ENCODE measurements at regions not wholly inside any gene's neighbourhood (a gene's known extent, or its start where the extent isn't known, plus 50 kb on each side); places are given as distances from the start of the nearest gene placed in this dataset.

DNA sequence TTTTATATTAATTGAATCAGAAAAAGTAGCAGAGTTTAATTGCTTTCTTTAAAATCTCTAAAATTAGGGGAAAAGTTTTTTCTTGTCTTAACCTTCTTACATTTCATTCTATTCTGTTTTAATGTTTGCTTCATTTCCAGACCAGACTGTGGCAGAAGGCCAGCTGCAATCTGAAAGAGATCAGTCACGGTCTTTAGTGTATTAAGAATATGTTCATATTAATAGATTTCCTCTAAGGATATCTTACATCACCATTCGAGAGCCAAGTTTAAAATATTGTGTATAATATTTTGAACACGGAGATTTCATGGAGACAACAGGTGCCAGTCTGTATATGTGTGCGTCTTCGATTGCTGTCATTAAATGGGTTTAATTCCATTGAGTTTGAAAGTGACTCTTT lies 230.9 kb upstream of the ZSWIM2 start:
- 59 to 67% (median 64%) methylated on average over 5 of the region's 5 CpGs for WGBS, 4 donors
- peaks cover 0 to 9% (median 0%) of the 10 kb centered on the region in 12 donors for H3K9me3 ChIP-seq
- no peaks in the 10 kb centered on the region for H3K27me3 ChIP-seq
- H3K4me3 ChIP-seq: no peak overlapping the region
- intact Hi-C loops (cut with DNase I): no loop called here
- no peak overlapping the region for H3K27ac ChIP-seq
- no peaks in the 10 kb centered on the region for H3K36me3 ChIP-seq
- DNase-seq (no peak), ATAC-seq (no peak)
- no peak for TF ChIP-seq POLR2A (IDR thresholded peaks at IDR 0.05)
- TF ChIP-seq, protein P1, sequence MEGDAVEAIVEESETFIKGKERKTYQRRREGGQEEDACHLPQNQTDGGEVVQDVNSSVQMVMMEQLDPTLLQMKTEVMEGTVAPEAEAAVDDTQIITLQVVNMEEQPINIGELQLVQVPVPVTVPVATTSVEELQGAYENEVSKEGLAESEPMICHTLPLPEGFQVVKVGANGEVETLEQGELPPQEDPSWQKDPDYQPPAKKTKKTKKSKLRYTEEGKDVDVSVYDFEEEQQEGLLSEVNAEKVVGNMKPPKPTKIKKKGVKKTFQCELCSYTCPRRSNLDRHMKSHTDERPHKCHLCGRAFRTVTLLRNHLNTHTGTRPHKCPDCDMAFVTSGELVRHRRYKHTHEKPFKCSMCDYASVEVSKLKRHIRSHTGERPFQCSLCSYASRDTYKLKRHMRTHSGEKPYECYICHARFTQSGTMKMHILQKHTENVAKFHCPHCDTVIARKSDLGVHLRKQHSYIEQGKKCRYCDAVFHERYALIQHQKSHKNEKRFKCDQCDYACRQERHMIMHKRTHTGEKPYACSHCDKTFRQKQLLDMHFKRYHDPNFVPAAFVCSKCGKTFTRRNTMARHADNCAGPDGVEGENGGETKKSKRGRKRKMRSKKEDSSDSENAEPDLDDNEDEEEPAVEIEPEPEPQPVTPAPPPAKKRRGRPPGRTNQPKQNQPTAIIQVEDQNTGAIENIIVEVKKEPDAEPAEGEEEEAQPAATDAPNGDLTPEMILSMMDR (IDR thresholded peaks at IDR 0.05): no peak
- H3K4me1 ChIP-seq: peaks cover 0 to 5% (median 0%) of the 10 kb centered on the region in 12 donors

DNA sequence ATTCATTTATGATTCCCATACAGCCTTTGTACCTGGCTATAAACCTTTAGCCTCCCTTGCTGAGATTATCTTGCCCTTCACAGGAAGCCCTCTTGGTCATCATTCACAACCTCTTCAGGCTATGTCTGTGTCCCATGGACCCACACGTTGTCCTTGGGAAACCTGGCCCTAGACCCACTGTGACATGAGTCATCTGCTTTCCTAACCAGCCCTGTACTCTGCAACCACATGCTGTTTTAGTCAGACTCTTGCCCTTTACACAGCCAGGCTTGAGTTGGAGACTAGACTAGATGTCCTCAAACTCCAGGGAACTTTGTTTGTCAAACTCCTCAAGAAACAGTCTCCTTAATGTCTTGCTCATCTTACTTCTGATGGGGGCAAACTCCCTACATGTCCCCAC lies 229.3 kb upstream of the ZSWIM2 start:
- no peak for TF ChIP-seq POLR2A (IDR thresholded peaks at IDR 0.05)
- TF ChIP-seq, protein P1 (IDR thresholded peaks at IDR 0.05): no peak
- ATAC-seq (peak in 1 of 4 donors; percentile 49), DNase-seq (no peak)
- H3K36me3 ChIP-seq: no peaks in the 10 kb centered on the region
- no peak overlapping the region for H3K27ac ChIP-seq
- 56 to 70% (median 61%) methylated on average over 1 of the region's 1 CpG for WGBS, 4 donors
- no peaks in the 10 kb centered on the region for H3K27me3 ChIP-seq
- intact Hi-C loops (cut with DNase I): no loop called here
- H3K4me3 ChIP-seq: no peak overlapping the region
- peaks cover 0 to 9% (median 0%) of the 10 kb centered on the region in 12 donors for H3K9me3 ChIP-seq
- peaks cover 0 to 6% (median 0%) of the 10 kb centered on the region in 12 donors for H3K4me1 ChIP-seq

DNA sequence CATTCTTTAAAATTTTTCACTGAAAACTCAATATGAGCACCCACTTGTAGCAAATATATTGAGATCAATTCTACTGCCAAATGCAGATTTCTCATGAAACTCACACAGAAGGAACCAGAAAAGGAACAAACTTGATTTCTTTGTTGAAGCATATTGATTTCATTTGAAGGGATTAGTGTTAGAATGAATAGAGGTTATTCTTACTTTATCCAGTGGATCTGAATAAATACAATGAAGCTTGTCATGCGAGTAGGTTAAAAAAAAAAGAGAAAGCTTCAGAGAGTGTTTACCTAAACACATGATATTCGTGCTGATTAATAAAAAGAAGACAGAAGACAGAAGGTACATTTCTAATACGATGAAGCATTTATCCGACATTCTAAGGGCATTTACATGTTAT lies 226.7 kb upstream of the ZSWIM2 start:
- TF ChIP-seq, protein P1 (IDR thresholded peaks at IDR 0.05): no peak
- TF ChIP-seq POLR2A (IDR thresholded peaks at IDR 0.05): no peak
- ATAC-seq (no peak), DNase-seq (no peak)
- Histone ChIP-seq H3K4me1 (peaks cover 0 to 6% (median 0%) of the 10 kb centered on the region in 12 donors), H3K27ac (peak overlapping the region in 7 of 12 donors; percentile 10 to 62 (median 45)), H3K36me3 (no peaks in the 10 kb centered on the region), H3K9me3 (peaks cover 0 to 9% (median 0%) of the 10 kb centered on the region in 12 donors), H3K27me3 (no peaks in the 10 kb centered on the region), H3K4me3 (no peak overlapping the region)
- 89 to 93% (median 91%) methylated on average over 4 of the region's 4 CpGs for WGBS, 4 donors
- intact Hi-C loops (cut with DNase I): no loop called here

DNA sequence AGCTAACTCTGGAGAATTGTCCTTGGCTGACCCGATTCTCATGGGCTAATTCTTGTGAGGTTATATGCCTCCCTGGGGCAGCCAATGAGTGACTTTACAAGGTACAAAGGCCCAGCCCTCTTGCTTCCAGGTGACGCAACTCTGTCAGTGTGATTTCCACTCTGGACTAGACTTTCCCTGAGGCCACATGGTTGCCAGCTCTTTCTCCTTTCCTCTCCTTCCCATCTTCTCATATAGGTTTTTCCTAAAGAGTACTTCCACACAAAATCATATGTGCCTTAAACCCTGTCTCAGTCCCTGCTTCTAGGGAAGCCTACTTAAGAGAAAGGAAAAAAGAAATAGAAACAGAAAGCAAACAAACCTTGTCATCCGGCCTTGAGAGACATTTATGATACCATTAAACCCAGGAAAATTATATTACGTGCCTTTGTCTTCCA lies 226.2 kb upstream of the ZSWIM2 start:
- intact Hi-C loops (cut with DNase I): no loop called here
- 53 to 71% (median 63%) methylated on average over 4 of the region's 4 CpGs for WGBS, 4 donors
- TF ChIP-seq POLR2A (IDR thresholded peaks at IDR 0.05): no peak
- TF ChIP-seq, protein P1 (IDR thresholded peaks at IDR 0.05): no peak
- H3K4me3 ChIP-seq: no peak overlapping the region
- peak overlapping the region in 7 of 12 donors; percentile 10 to 62 (median 45) for H3K27ac ChIP-seq
- peak in 3 of 5 donors; percentile 18 to 46 (median 33) for DNase-seq
- peaks cover 0 to 9% (median 0%) of the 10 kb centered on the region in 12 donors for H3K9me3 ChIP-seq
- peaks cover 0 to 6% (median 0%) of the 10 kb centered on the region in 12 donors for H3K4me1 ChIP-seq
- ATAC-seq: peak in 3 of 4 donors; percentile 42 to 72 (median 70)
- H3K27me3 ChIP-seq: no peaks in the 10 kb centered on the region
- H3K36me3 ChIP-seq: no peaks in the 10 kb centered on the region

Data from heart left ventricle (tissue), 16 donors.